KMS-11 (cell line): ENCODE measurements at regions not wholly inside any gene's neighbourhood (a gene's known extent, or its start where the extent isn't known, plus 50 kb on each side); places are given as distances from the start of the nearest gene placed in this dataset.
A peak's percentile ranks its signal among the peaks of the same experiment; 100 is the strongest.

Experiments
- H2AFZ ChIP-seq: fragments of 200-600 bp; sonication (generic); 2 replicates; pipeline ENCODE4 v1.6.1; 2016; ENCODE audit warnings: antibody characterized with exemption, mixed run types, low read depth
- H3K27ac ChIP-seq: fragments of 200-600 bp; sonication (generic); 2 replicates; pipeline ENCODE4 v1.6.1; 2016; ENCODE audit warnings: mild to moderate bottlenecking, mixed run types
- H3K27me3 ChIP-seq: fragments of 200-600 bp; sonication (generic); 2 replicates; pipeline ENCODE4 v1.6.1; 2017; ENCODE audit warnings: mild to moderate bottlenecking, low read depth, mixed run types, moderate library complexity; ENCODE audit not compliant: insufficient read depth
- H3K36me3 ChIP-seq: fragments of 200-600 bp; sonication (generic); 2 replicates; pipeline ENCODE4 v1.6.1; 2017; ENCODE audit warnings: mild to moderate bottlenecking, mixed run types; ENCODE audit not compliant: insufficient read depth
- H3K4me1 ChIP-seq: fragments of 200-600 bp; sonication (generic); 2 replicates; pipeline ENCODE4 v1.6.1; 2016; ENCODE audit warnings: mild to moderate bottlenecking, low read depth, mixed run types; ENCODE audit not compliant: poor library complexity, severe bottlenecking
- H3K4me2 ChIP-seq: fragments of 200-600 bp; sonication (generic); 2 replicates; pipeline ENCODE4 v1.7.0; 2016; ENCODE audit warnings: mild to moderate bottlenecking, mixed run types
- H3K4me3 ChIP-seq: fragments of 200-600 bp; sonication (generic); IDR thresholded peaks from 2 replicates; pipeline ENCODE4 v1.6.1; 2017; ENCODE audit warnings: low read depth, low read length, mixed read lengths; ENCODE audit not compliant: insufficient read depth
- H3K79me2 ChIP-seq: fragments of 200-600 bp; sonication (generic); 2 replicates; pipeline ENCODE4 v1.6.1; 2016; ENCODE audit warnings: low read depth, mixed run types; ENCODE audit not compliant: insufficient read depth
- H3K9ac ChIP-seq: fragments of 200-600 bp; sonication (generic); 2 replicates; pipeline ENCODE4 v1.6.1; 2016; ENCODE audit warnings: mild to moderate bottlenecking, mixed run types
- H4K20me1 ChIP-seq: fragments of 200-600 bp; sonication (generic); 2 replicates; pipeline ENCODE4 v1.6.1; 2016; ENCODE audit warnings: mild to moderate bottlenecking, mixed run types; ENCODE audit not compliant: insufficient read depth
- CTCF ChIP-seq: fragments of 200-600 bp; sonication (generic); conservative IDR thresholded peaks from 2 replicates; pipeline ENCODE4 v1.6.1; 2017; ENCODE audit warnings: low read depth, mild to moderate bottlenecking, antibody characterized with exemption, low read length, moderate library complexity, mixed read lengths

- Histone ChIP-seq H3K36me3 (no peaks in the 10 kb centered on the region), H3K9ac (no peak overlapping the region), H3K4me3 (no peak overlapping the region), H3K79me2 (no peaks in the 10 kb centered on the region), H3K4me1 (no peaks in the 10 kb centered on the region), H4K20me1 (no peaks in the 10 kb centered on the region), H3K27ac (no peak overlapping the region), H3K4me2 (no peak overlapping the region), H2AFZ (no peak overlapping the region), H3K27me3 (no peaks in the 10 kb centered on the region)
- no peak for TF ChIP-seq CTCF
Measured at GRCh38 chr3:67204951-67205350, 206.8 kb downstream of the KBTBD8 start.

GRCh38 chr3:67215690-67216089 lies 217.6 kb downstream of the KBTBD8 start:
- Histone ChIP-seq H4K20me1 (no peaks in the 10 kb centered on the region), H2AFZ (no peak overlapping the region), H3K36me3 (no peaks in the 10 kb centered on the region), H3K9ac (no peak overlapping the region), H3K27me3 (no peaks in the 10 kb centered on the region), H3K4me2 (peak overlapping the region; percentile 20; the same call in 1 of the 2 replicates), H3K79me2 (no peaks in the 10 kb centered on the region), H3K27ac (no peak overlapping the region), H3K4me3 (no peak overlapping the region), H3K4me1 (peaks cover 14% of the 10 kb centered on the region)
- TF ChIP-seq CTCF, result no peak

- Histone ChIP-seq H3K27ac (no peak overlapping the region), H3K79me2 (no peaks in the 10 kb centered on the region), H3K4me1 (no peaks in the 10 kb centered on the region), H3K4me2 (no peak overlapping the region), H3K4me3 (no peak overlapping the region), H3K9ac (no peak overlapping the region), H3K27me3 (no peaks in the 10 kb centered on the region), H3K36me3 (no peaks in the 10 kb centered on the region), H2AFZ (no peak overlapping the region), H4K20me1 (no peaks in the 10 kb centered on the region)
- no peak for TF ChIP-seq CTCF
Measured at GRCh38 chr3:67227030-67227429, 228.9 kb downstream of the KBTBD8 start.

GRCh38 chr3:67228136-67228535 lies 230.0 kb downstream of the KBTBD8 start:
- TF ChIP-seq CTCF, result no peak

GRCh38 chr3:67232642-67233041 lies 234.5 kb downstream of the KBTBD8 start:
- no peak for TF ChIP-seq CTCF

More at GRCh38 chr3:67228136-67228535, 230.0 kb downstream of the KBTBD8 start:
- Histone ChIP-seq H4K20me1 (no peaks in the 10 kb centered on the region), H3K27ac (no peak overlapping the region), H3K79me2 (no peaks in the 10 kb centered on the region), H3K27me3 (no peaks in the 10 kb centered on the region), H3K9ac (no peak overlapping the region), H3K4me3 (no peak overlapping the region), H3K36me3 (no peaks in the 10 kb centered on the region), H3K4me2 (no peak overlapping the region), H2AFZ (no peak overlapping the region), H3K4me1 (no peaks in the 10 kb centered on the region)

More at GRCh38 chr3:67232642-67233041, 234.5 kb downstream of the KBTBD8 start:
- no peak overlapping the region for H3K27ac ChIP-seq
- H3K36me3 ChIP-seq, result no peaks in the 10 kb centered on the region
- no peak overlapping the region for H3K4me3 ChIP-seq
- H3K79me2 ChIP-seq, result no peaks in the 10 kb centered on the region
- H3K9ac ChIP-seq, result no peak overlapping the region
- H2AFZ ChIP-seq, result no peak overlapping the region
- no peak overlapping the region for H3K4me2 ChIP-seq
- no peaks in the 10 kb centered on the region for H3K27me3 ChIP-seq
- H4K20me1 ChIP-seq, result no peaks in the 10 kb centered on the region
- no peaks in the 10 kb centered on the region for H3K4me1 ChIP-seq
